Uterus (tissue), 3 donors: ENCODE measurements at regions not wholly inside any gene's neighbourhood (a gene's known extent, or its start where the extent isn't known, plus 50 kb on each side); places are given as distances from the start of the nearest gene placed in this dataset.

ENCODE experiments used
- DNase-seq, 2 donors: peaks; one replicate each; pipeline ENCODE4 v3.0.0-alpha.2; 2019 to 2020
- H3K27ac ChIP-seq, 2 donors: fragments of 200-600 bp; sonication (generic); 1 replicate in 1 of 2; 2 replicates in 1 of 2; pipeline ENCODE4 v1.5.1; 2016 to 2018
- H3K27me3 ChIP-seq, 2 donors: fragments of 200-600 bp; sonication (generic); one replicate each; pipeline ENCODE4 v1.5.1; 2018 to 2019; ENCODE audit warnings: control low read depth in 1 of 2
- H3K36me3 ChIP-seq, 2 donors: fragments of 200-600 bp; sonication (generic); one replicate each; pipeline ENCODE4 v1.5.1; 2019; ENCODE audit warnings: control low read depth in 1 of 2
- H3K4me1 ChIP-seq, 2 donors: fragments of 200-600 bp; sonication (generic); one replicate each; pipeline ENCODE4 v1.5.1; 2018 to 2019; ENCODE audit warnings: control low read depth in 1 of 2
- H3K4me3 ChIP-seq, 2 donors: fragments of 200-600 bp; sonication (generic); 1 replicate in 1 of 2; 2 replicates in 1 of 2; pipeline ENCODE4 v1.5.1; 2018 to 2019; ENCODE audit warnings: mild to moderate bottlenecking in 1 of 2
- H3K9me3 ChIP-seq, 2 donors: fragments of 200-600 bp; sonication (generic); one replicate each; pipeline ENCODE4 v1.5.1; 2019; ENCODE audit warnings: control low read depth in 1 of 2
- POLR2A ChIP-seq, 2 donors: fragments of 450-650 bp; IDR thresholded peaks; one replicate each; pipeline ENCODE4 v1.6.1; 2016; ENCODE audit warnings: antibody characterized with exemption in 2 of 2, mild to moderate bottlenecking in 1 of 2, moderate library complexity in 1 of 2
- intact Hi-C: fragments of 100-400 bp; cut with DNase I; formaldehyde crosslinking; loops from one replicate; pipeline ENCODE4 v1.15.1; 2023; ENCODE audit warnings: low total_unique reads
- TF ChIP-seq, protein P1 (sequence below), 4 experiments: fragments of 200-600 bp in 2 of 4; fragments of 450-650 bp in 2 of 4; sonication (generic) in 2 of 4; IDR thresholded peaks; one replicate each; pipeline ENCODE4 v1.5.1; 2016 to 2019; ENCODE audit warnings: antibody characterized with exemption in 4 of 4, mild to moderate bottlenecking in 2 of 4, moderate library complexity in 1 of 4
- donor health status: DM: yes; HTN: yes; CAD: no.

DNA sequence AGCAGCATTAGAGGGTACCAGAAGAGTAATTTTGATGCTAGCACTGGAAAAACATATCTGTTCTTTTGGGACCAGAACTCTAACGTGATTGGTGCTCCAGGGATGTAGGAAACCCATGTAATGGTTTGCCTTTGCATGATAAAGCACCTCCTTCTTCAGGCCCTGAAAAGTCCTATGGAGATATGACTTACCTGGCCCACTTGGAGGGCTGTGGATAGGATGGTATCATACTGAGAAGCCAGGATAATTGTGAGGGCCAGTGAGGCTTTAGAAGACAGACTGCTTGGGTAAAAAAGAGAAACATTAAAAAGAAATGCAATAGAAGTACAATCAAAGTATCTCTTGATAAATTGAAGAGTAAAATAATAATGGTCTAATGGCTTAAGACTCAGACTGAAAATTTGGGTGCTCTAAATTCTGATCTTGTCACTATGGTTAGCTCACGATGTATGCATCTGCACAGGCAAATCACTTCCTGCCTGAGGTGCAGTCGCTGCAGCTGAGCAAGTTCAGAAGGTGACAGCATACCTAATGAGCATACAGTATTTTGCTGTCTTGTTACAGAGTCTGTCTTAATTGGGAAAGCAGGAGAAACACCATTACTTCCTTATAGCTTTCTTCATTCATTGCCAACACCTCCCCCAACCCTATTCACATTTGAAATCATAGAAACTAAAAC lies 371.5 kb downstream of the NUP35 start:
- Histone ChIP-seq H3K27me3 (no peaks in the 10 kb centered on the region), H3K9me3 (no peaks in the 10 kb centered on the region), H3K27ac (no peak overlapping the region), H3K36me3 (no peaks in the 10 kb centered on the region), H3K4me3 (no peak overlapping the region), H3K4me1 (no peaks in the 10 kb centered on the region)
- no peak for DNase-seq
- no peak for TF ChIP-seq POLR2A (IDR thresholded peaks at IDR 0.05)
- TF ChIP-seq, protein P1, sequence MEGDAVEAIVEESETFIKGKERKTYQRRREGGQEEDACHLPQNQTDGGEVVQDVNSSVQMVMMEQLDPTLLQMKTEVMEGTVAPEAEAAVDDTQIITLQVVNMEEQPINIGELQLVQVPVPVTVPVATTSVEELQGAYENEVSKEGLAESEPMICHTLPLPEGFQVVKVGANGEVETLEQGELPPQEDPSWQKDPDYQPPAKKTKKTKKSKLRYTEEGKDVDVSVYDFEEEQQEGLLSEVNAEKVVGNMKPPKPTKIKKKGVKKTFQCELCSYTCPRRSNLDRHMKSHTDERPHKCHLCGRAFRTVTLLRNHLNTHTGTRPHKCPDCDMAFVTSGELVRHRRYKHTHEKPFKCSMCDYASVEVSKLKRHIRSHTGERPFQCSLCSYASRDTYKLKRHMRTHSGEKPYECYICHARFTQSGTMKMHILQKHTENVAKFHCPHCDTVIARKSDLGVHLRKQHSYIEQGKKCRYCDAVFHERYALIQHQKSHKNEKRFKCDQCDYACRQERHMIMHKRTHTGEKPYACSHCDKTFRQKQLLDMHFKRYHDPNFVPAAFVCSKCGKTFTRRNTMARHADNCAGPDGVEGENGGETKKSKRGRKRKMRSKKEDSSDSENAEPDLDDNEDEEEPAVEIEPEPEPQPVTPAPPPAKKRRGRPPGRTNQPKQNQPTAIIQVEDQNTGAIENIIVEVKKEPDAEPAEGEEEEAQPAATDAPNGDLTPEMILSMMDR (IDR thresholded peaks at IDR 0.05), result no peak
- intact Hi-C loops, result no loop called here

DNA sequence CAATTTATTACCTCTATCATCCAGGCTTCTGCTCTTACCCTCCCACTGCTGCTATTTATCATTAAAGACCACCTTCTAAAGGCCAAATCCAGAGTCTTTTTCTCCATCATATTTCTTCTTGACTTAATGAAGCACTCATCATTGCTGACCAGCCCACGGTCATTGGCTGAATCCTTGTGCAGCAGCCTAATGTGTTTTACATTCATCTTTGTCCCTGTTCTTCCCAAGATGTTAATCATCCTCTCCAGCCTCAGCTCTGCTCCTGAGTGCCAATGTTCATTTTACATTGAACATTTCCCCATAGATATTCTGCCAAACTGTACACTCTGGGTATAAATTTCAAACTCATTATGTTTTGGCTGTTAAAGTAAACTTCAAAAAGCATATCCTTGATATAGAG lies 373.6 kb downstream of the NUP35 start:
- DNase-seq, result no peak
- no peak overlapping the region for H3K4me3 ChIP-seq
- H3K36me3 ChIP-seq, result no peaks in the 10 kb centered on the region
- H3K4me1 ChIP-seq, result no peaks in the 10 kb centered on the region
- no peaks in the 10 kb centered on the region for H3K27me3 ChIP-seq
- TF ChIP-seq, protein P1 (IDR thresholded peaks at IDR 0.05), result no peak
- TF ChIP-seq POLR2A (IDR thresholded peaks at IDR 0.05), result no peak
- H3K27ac ChIP-seq, result no peak overlapping the region
- no peaks in the 10 kb centered on the region for H3K9me3 ChIP-seq
- intact Hi-C loops, result no loop called here

DNA sequence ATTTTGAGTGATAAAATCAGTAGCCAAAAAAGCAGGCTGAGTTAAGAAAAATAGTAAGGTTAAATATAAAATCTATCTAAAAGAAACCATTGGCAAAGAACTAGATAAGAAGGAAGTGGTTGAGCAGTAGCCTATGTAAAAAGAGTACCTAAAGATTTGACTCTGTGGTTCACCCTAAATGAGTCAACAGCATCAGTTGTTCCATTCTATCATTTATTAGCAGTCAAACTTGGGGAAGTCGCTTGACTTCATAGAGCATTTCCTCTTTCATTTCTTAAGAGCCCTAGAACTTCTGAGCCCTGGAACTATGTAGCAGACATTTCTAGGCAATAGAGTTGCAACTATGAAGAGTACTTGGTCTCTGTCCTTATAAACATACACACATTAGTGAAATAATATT lies 381.7 kb downstream of the NUP35 start:
- Histone ChIP-seq H3K9me3 (no peaks in the 10 kb centered on the region), H3K4me3 (no peak overlapping the region), H3K36me3 (no peaks in the 10 kb centered on the region), H3K27me3 (no peaks in the 10 kb centered on the region), H3K4me1 (no peaks in the 10 kb centered on the region), H3K27ac (no peak overlapping the region)
- DNase-seq, result no peak
- TF ChIP-seq, protein P1 (IDR thresholded peaks at IDR 0.05), result no peak
- TF ChIP-seq POLR2A (IDR thresholded peaks at IDR 0.05), result no peak
- intact Hi-C loops, result no loop called here

DNA sequence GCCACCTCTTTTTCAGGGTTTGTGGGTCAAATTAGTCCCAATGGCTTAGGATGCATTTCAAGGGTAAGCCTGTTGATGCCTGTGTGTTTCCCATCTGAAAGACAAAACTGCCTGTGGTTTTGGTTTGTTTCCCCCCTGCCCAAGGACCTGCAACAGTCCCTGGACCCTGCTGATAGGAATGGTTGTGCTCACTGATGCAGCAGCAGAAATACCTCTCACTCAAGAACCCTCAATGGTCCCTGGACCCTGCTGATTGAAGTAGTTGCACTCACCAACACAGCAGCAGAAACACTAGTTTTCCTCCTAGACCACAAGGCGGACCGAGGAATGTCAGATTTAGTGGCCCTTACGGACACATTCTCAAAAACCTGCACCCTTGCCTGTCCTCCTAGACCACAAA lies 386.9 kb downstream of the NUP35 start:
- no peak for DNase-seq
- no peak for TF ChIP-seq POLR2A (IDR thresholded peaks at IDR 0.05)
- TF ChIP-seq, protein P1 (IDR thresholded peaks at IDR 0.05), result no peak

GRCh38 chr2:183519371-183520056 lies 395.3 kb downstream of the NUP35 start:
- no peaks in the 10 kb centered on the region for H3K36me3 ChIP-seq
- H3K9me3 ChIP-seq, result no peaks in the 10 kb centered on the region
- H3K27ac ChIP-seq, result no peak overlapping the region
- intact Hi-C loops, result no loop called here
- no peak for DNase-seq
- no peaks in the 10 kb centered on the region for H3K27me3 ChIP-seq
- no peak for TF ChIP-seq POLR2A (IDR thresholded peaks at IDR 0.05)
- TF ChIP-seq, protein P1 (IDR thresholded peaks at IDR 0.05), result no peak
- no peaks in the 10 kb centered on the region for H3K4me1 ChIP-seq
- H3K4me3 ChIP-seq, result no peak overlapping the region

More for the DNA sequence above, 386.9 kb downstream of the NUP35 start:
- Histone ChIP-seq H3K27me3 (no peaks in the 10 kb centered on the region), H3K36me3 (no peaks in the 10 kb centered on the region), H3K4me1 (no peaks in the 10 kb centered on the region), H3K27ac (no peak overlapping the region), H3K4me3 (no peak overlapping the region), H3K9me3 (no peaks in the 10 kb centered on the region)
- intact Hi-C loops, result no loop called here
